HL-60 (cell line): ENCODE measurements at regions not wholly inside any gene's neighbourhood (a gene's known extent, or its start where the extent isn't known, plus 50 kb on each side); places are given as distances from the start of the nearest gene placed in this dataset.

Experiments used
- DNase-seq, 2 experiments: peaks; one replicate each; pipeline ENCODE4 v3.0.0-alpha.2; 2010 to 2020; ENCODE audit warnings: low read depth in 1 of 2, low spot score in 1 of 2
- H3K27ac ChIP-seq: fragments of 250-450 bp; sonication (Bioruptor Pico); replicated peaks from 2 replicates; pipeline ENCODE4 v1.5.1; 2020; ENCODE audit warnings: mild to moderate bottlenecking, moderate library complexity
- H3K27me3 ChIP-seq: fragments of 250-450 bp; sonication (Bioruptor Pico); 2 replicates; pipeline ENCODE4 v1.5.1; 2021; ENCODE audit warnings: mild to moderate bottlenecking, moderate library complexity; ENCODE audit not compliant: insufficient read depth, poor library complexity, severe bottlenecking
- H3K4me3 ChIP-seq: replicated peaks from 2 replicates; pipeline ENCODE4 v1.5.1; 2011; ENCODE audit warnings: mild to moderate bottlenecking, control low read depth, low read length; ENCODE audit not compliant: insufficient read depth
- CTCF ChIP-seq: IDR thresholded peaks from one replicate; pipeline ENCODE4 v1.5.1; 2011; ENCODE audit warnings: low read length, control low read depth, inconsistent platforms; ENCODE audit not compliant: insufficient read depth
- GABPA ChIP-seq: IDR thresholded peaks from 2 replicates; pipeline ENCODE4 v1.6.1; 2012; ENCODE audit warnings: low read depth
- POLR2AphosphoS5 ChIP-seq: IDR thresholded peaks from 2 replicates; pipeline ENCODE4 v1.6.1; 2012; ENCODE audit warnings: low read depth
- REST ChIP-seq: IDR thresholded peaks from 2 replicates; pipeline ENCODE4 v1.6.1; 2012; ENCODE audit warnings: low read depth; ENCODE audit not compliant: insufficient replicate concordance
- SPI1 ChIP-seq: IDR thresholded peaks from 2 replicates; pipeline ENCODE4 v1.6.1; 2012; ENCODE audit warnings: low read depth, mild to moderate bottlenecking, borderline replicate concordance

- H3K4me3 ChIP-seq = no peak overlapping the region
- H3K27me3 ChIP-seq = peaks cover 9% of the 10 kb centered on the region
- no peak overlapping the region for H3K27ac ChIP-seq
- no peak for DNase-seq
- no peak for TF ChIP-seq POLR2AphosphoS5
- no peak for TF ChIP-seq GABPA
- no peak for TF ChIP-seq CTCF
- no peak for TF ChIP-seq REST
- TF ChIP-seq SPI1 = no peak
Measured at GRCh38 chr1:181175356-181175910, 86.9 kb downstream of the IER5 start.

GRCh38 chr1:181175955-181176354, 87.5 kb downstream of the IER5 start:
- Histone ChIP-seq H3K4me3 (no peak overlapping the region), H3K27me3 (peaks cover 9% of the 10 kb centered on the region), H3K27ac (no peak overlapping the region)
- no peak for DNase-seq
- TF ChIP-seq REST (no peak), POLR2AphosphoS5 (no peak), CTCF (no peak), SPI1 (no peak), GABPA (no peak)

- H3K27me3 ChIP-seq = peaks cover 9% of the 10 kb centered on the region
- no peak overlapping the region for H3K27ac ChIP-seq
- TF ChIP-seq REST (no peak), POLR2AphosphoS5 (no peak), CTCF (no peak), GABPA (no peak), SPI1 (no peak)
- no peak overlapping the region for H3K4me3 ChIP-seq
- no peak for DNase-seq
Measured at GRCh38 chr1:181178241-181178879, 89.9 kb downstream of the IER5 start.
